ENCODE measurements at regions not wholly inside any gene's neighbourhood (a gene's known extent, or its start where the extent isn't known, plus 50 kb on each side); places are given as distances from the start of the nearest gene placed in this dataset.

GRCh38 chr2:83386549-83386948 lies 1072.5 kb downstream of the SUCLG1 start:
- no peak for DNase-seq (ENCODE audit: low read depth)

GRCh38 chr2:83378921-83379320 lies 1080.2 kb downstream of the SUCLG1 start:
- no peak overlapping the region for H3K4me3 ChIP-seq (ENCODE audit: control insufficient read depth, low read depth, low read length)
- no peak for DNase-seq (ENCODE audit: low read depth)
- no peak for TF ChIP-seq CTCF (IDR thresholded peaks at IDR 0.05; ENCODE audit: control insufficient read depth, insufficient read depth, low read depth, low read length, missing control alignments)

More at GRCh38 chr2:83386549-83386948, 1072.5 kb downstream of the SUCLG1 start:
- TF ChIP-seq CTCF (IDR thresholded peaks at IDR 0.05; ENCODE audit: control insufficient read depth, insufficient read depth, low read depth, low read length, missing control alignments) = no peak
- H3K4me3 ChIP-seq (ENCODE audit: control insufficient read depth, low read depth, low read length) = no peak overlapping the region

- TF ChIP-seq CTCF (IDR thresholded peaks at IDR 0.05; ENCODE audit: control insufficient read depth, insufficient read depth, low read depth, low read length, missing control alignments) = no peak
- no peak for DNase-seq (ENCODE audit: low read depth)
- H3K4me3 ChIP-seq (ENCODE audit: control insufficient read depth, low read depth, low read length) = no peak overlapping the region
Observed at GRCh38 chr2:83376731-83377130, 1082.3 kb downstream of the SUCLG1 start.

- TF ChIP-seq CTCF (IDR thresholded peaks at IDR 0.05; ENCODE audit: control insufficient read depth, insufficient read depth, low read depth, low read length, missing control alignments) = no peak
- DNase-seq (ENCODE audit: low read depth) = no peak
- H3K4me3 ChIP-seq (ENCODE audit: control insufficient read depth, low read depth, low read length) = no peak overlapping the region
Observed at GRCh38 chr2:83370419-83370762, 1088.7 kb downstream of the SUCLG1 start.

GRCh38 chr2:83369601-83370418 lies 1089.3 kb downstream of the SUCLG1 start:
- H3K4me3 ChIP-seq (ENCODE audit: control insufficient read depth, low read depth, low read length) = no peak overlapping the region
- no peak for TF ChIP-seq CTCF (IDR thresholded peaks at IDR 0.05; ENCODE audit: control insufficient read depth, insufficient read depth, low read depth, low read length, missing control alignments)
- DNase-seq (ENCODE audit: low read depth) = no peak

- TF ChIP-seq CTCF (IDR thresholded peaks at IDR 0.05; ENCODE audit: control insufficient read depth, insufficient read depth, low read depth, low read length, missing control alignments) = no peak
- no peak for DNase-seq (ENCODE audit: low read depth)
- no peak overlapping the region for H3K4me3 ChIP-seq (ENCODE audit: control insufficient read depth, low read depth, low read length)
Observed at GRCh38 chr2:83368916-83369315, 1090.2 kb downstream of the SUCLG1 start.
